ENCODE measurements at regions not wholly inside any gene's neighbourhood (a gene's known extent, or its start where the extent isn't known, plus 50 kb on each side); places are given as distances from the start of the nearest gene placed in this dataset.

DNA sequence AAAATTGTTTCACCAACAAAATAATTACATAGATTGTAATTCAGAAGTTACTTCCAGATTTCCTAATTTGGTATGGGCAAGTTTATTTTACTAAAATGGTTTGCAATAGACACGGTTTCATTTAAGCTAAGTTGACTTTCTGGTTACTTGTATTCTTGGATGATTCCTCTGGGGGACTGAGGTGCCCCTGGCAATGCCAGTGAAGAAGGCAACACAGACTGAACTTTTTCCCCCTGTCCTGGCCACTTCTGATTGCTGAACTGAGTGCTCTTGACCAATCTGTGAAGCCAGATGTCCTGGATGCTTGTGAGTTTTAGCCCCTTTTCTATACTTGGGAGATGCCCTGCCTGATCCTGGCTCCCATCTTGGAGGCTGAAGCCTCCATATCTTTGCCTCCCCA, 66.3 kb upstream of the FANCC start:
- Histone ChIP-seq H3K27ac (ENCODE audit: low read depth in 1 of 2, low read length in 2 of 2) (no peak overlapping the region), H4K20me1 (ENCODE audit: insufficient read depth, low read length) (no peaks in the 10 kb centered on the region), H3K9me3 (replicated peaks in 1 of 2; ENCODE audit: control insufficient read depth in 1 of 2, insufficient read depth in 1 of 2, low read length in 2 of 2) (no peaks in the 10 kb centered on the region), H3K79me2 (ENCODE audit: insufficient read depth, low read length) (no peaks in the 10 kb centered on the region), H3K27me3 (ENCODE audit: control insufficient read depth in 2 of 2, insufficient read depth in 2 of 2, low read length in 2 of 2) (peaks cover 0 to 3% of the 10 kb centered on the region in 2 donors), H3K9ac (ENCODE audit: insufficient read depth, low read length, poor library complexity, severe bottlenecking) (no peak overlapping the region), H3K4me1 (ENCODE audit: control insufficient read depth in 1 of 2, insufficient read depth in 2 of 2, low read length in 2 of 2) (no peaks in the 10 kb centered on the region), H3K4me3 (replicated peaks in 1 of 3; ENCODE audit: low read depth in 2 of 3, low read length in 3 of 3) (no peak overlapping the region), H3K36me3 (replicated peaks in 1 of 2; ENCODE audit: control insufficient read depth in 1 of 2, insufficient read depth in 2 of 2, low read length in 2 of 2) (no peaks in the 10 kb centered on the region), H3K4me2 (replicated peaks; ENCODE audit: extremely low read depth, low read length, poor library complexity, severe bottlenecking) (no peak overlapping the region), H2AFZ (ENCODE audit: insufficient read depth, low read depth, low read length, poor library complexity, severe bottlenecking) (no peak overlapping the region)
- H3K4me1 Mint-ChIP-seq = no peaks in the 10 kb centered on the region
- no peak overlapping the region for H3K27ac Mint-ChIP-seq
- no peak overlapping the region for H3K4me3 Mint-ChIP-seq
- no peak for TF ChIP-seq CTCF (IDR thresholded peaks at IDR 0.05)
- H3K27me3 Mint-ChIP-seq (ENCODE audit: low read depth in 3 of 3) = peaks cover 17 to 36% (median 23%) of the 10 kb centered on the region in 3 donors
- no peak for DNase-seq
- no peaks in the 10 kb centered on the region for H3K36me3 Mint-ChIP-seq
- WGBS (ENCODE audit: insufficient coverage) = 60% methylated on average over 1 of the region's 1 CpG
- intact Hi-C loops (cut with micrococcal nuclease) = no loop called here
- H3K9me3 Mint-ChIP-seq = peaks cover 0 to 3% (median 0%) of the 10 kb centered on the region in 7 donors

- no peak for DNase-seq
- Histone ChIP-seq H2AFZ (ENCODE audit: insufficient read depth, low read depth, low read length, poor library complexity, severe bottlenecking) (no peak overlapping the region), H3K4me1 (ENCODE audit: control insufficient read depth in 1 of 2, insufficient read depth in 2 of 2, low read length in 2 of 2) (no peaks in the 10 kb centered on the region), H3K27me3 (ENCODE audit: control insufficient read depth in 2 of 2, insufficient read depth in 2 of 2, low read length in 2 of 2) (peaks cover 0 to 6% of the 10 kb centered on the region in 2 donors), H3K9ac (ENCODE audit: insufficient read depth, low read length, poor library complexity, severe bottlenecking) (no peak overlapping the region), H3K4me2 (replicated peaks; ENCODE audit: extremely low read depth, low read length, poor library complexity, severe bottlenecking) (no peak overlapping the region), H4K20me1 (ENCODE audit: insufficient read depth, low read length) (no peaks in the 10 kb centered on the region), H3K9me3 (replicated peaks in 1 of 2; ENCODE audit: control insufficient read depth in 1 of 2, insufficient read depth in 1 of 2, low read length in 2 of 2) (no peaks in the 10 kb centered on the region), H3K4me3 (replicated peaks in 1 of 3; ENCODE audit: low read depth in 2 of 3, low read length in 3 of 3) (no peak overlapping the region), H3K79me2 (ENCODE audit: insufficient read depth, low read length) (no peaks in the 10 kb centered on the region), H3K36me3 (replicated peaks in 1 of 2; ENCODE audit: control insufficient read depth in 1 of 2, insufficient read depth in 2 of 2, low read length in 2 of 2) (no peaks in the 10 kb centered on the region), H3K27ac (ENCODE audit: low read depth in 1 of 2, low read length in 2 of 2) (no peak overlapping the region)
- no peak overlapping the region for H3K27ac Mint-ChIP-seq
- WGBS (ENCODE audit: insufficient coverage) = 60% methylated on average over 3 of the region's 7 CpGs
- no peak for TF ChIP-seq CTCF (IDR thresholded peaks at IDR 0.05)
- intact Hi-C loops (cut with micrococcal nuclease) = no loop called here
- H3K36me3 Mint-ChIP-seq = no peaks in the 10 kb centered on the region
- H3K4me3 Mint-ChIP-seq = no peak overlapping the region
- no peaks in the 10 kb centered on the region for H3K4me1 Mint-ChIP-seq
- H3K9me3 Mint-ChIP-seq = peaks cover 0 to 3% (median 0%) of the 10 kb centered on the region in 7 donors
- H3K27me3 Mint-ChIP-seq (ENCODE audit: low read depth in 3 of 3) = peaks cover 17 to 38% (median 21%) of the 10 kb centered on the region in 3 donors
These were observed 65.7 kb upstream of the FANCC start for GRCh38 chr9:95383185-95383676.

Measured in CD14-positive monocyte (primary cell).